Spleen (tissue), 11 donors: ENCODE measurements at regions not wholly inside any gene's neighbourhood (a gene's known extent, or its start where the extent isn't known, plus 50 kb on each side); places are given as distances from the start of the nearest gene placed in this dataset.

Experiments
- DNase-seq: peaks from one replicate; pipeline ENCODE4 v3.0.0-alpha.2; 2020
- H3K27ac ChIP-seq, 8 donors: fragments of 200-600 bp; sonication (generic) in 7 of 8; 1 replicate in 4 of 8; 2 replicates in 4 of 8; pipeline versions ENCODE4 v1.5.0 to v1.8.0; 2016 to 2021; ENCODE audit warnings: inconsistent platforms in 4 of 8, mild to moderate bottlenecking in 4 of 8, moderate library complexity in 1 of 8
- H3K27me3 ChIP-seq, 7 donors: fragments of 200-600 bp; sonication (generic) in 6 of 7; replicated peaks in 1 of 7; 1 replicate in 4 of 7; 2 replicates in 3 of 7; pipeline versions ENCODE4 v1.5.0 to v1.8.0; 2016 to 2021; ENCODE audit warnings: inconsistent platforms in 3 of 7, mild to moderate bottlenecking in 1 of 7
- H3K36me3 ChIP-seq, 6 donors: fragments of 200-600 bp; sonication (generic) in 5 of 6; 1 replicate in 4 of 6; 2 replicates in 2 of 6; pipeline versions ENCODE4 v1.5.0 to v1.8.0; 2016 to 2021; ENCODE audit warnings: inconsistent platforms in 2 of 6
- H3K4me1 ChIP-seq, 6 donors: fragments of 200-600 bp; sonication (generic) in 5 of 6; 1 replicate in 3 of 6; 2 replicates in 3 of 6; pipeline versions ENCODE4 v1.5.0 to v1.8.0; 2016 to 2021; ENCODE audit warnings: inconsistent platforms in 3 of 6
- H3K4me3 ChIP-seq, 8 donors: fragments of 200-600 bp; sonication (generic) in 7 of 8; 1 replicate in 4 of 8; 2 replicates in 4 of 8; pipeline versions ENCODE4 v1.5.0 to v1.8.0; 2016 to 2021; ENCODE audit warnings: inconsistent platforms in 4 of 8, mild to moderate bottlenecking in 4 of 8, moderate library complexity in 2 of 8
- H3K9me3 ChIP-seq, 8 donors: fragments of 200-600 bp; sonication (generic) in 7 of 8; 1 replicate in 4 of 8; 2 replicates in 4 of 8; pipeline versions ENCODE4 v1.5.0 to v1.8.0; 2016 to 2021; ENCODE audit warnings: inconsistent platforms in 4 of 8
- POLR2A ChIP-seq, 3 donors: fragments of 450-650 bp; IDR thresholded peaks; one replicate each; pipeline ENCODE4 v1.5.1; 2017; ENCODE audit warnings: antibody characterized with exemption in 3 of 3, mild to moderate bottlenecking in 1 of 3
- POLR2AphosphoS5 ChIP-seq, 3 donors: sonication (generic); formaldehyde crosslinking; IDR thresholded peaks; one replicate each; pipeline ENCODE4 v1.5.1; 2017; ENCODE audit warnings: antibody characterized with exemption in 3 of 3
- WGBS, 5 donors: extraction: QIAGEN DNeasy Blood & Tissue Kit in 3 of 5; methylation state at CpG; one replicate each; pipeline versions ENCODE4 v1.1.5 to v1.1.7; 2013 to 2018; 5-methylcytosine and 5-hydroxymethylcytosine counted together
- intact Hi-C: fragments of 100-400 bp; cut with DNase I; formaldehyde crosslinking; loops from one replicate; pipeline ENCODE4 v1.15.0; 2023; ENCODE audit warnings: low total_unique reads
- TF ChIP-seq, protein P1 (sequence below), 11 experiments: fragments of 200-600 bp in 7 of 11; fragments of 450-650 bp in 4 of 11; sonication (generic) in 4 of 11; IDR thresholded peaks in 8 of 11; conservative IDR thresholded peaks in 3 of 11; 1 replicate in 7 of 11; 2 replicates in 4 of 11; pipeline versions ENCODE4 v1.4.0 to v1.8.0; 2016 to 2021; ENCODE audit warnings: antibody characterized with exemption in 11 of 11, inconsistent platforms in 4 of 11, mild to moderate bottlenecking in 1 of 11
- donor health status: healthy with polysubstance abuse.
- donor health status: DM: no; HTN: no; CAD: no; lungs with moderate emphysema.
- donor health status: DM: no; HTN: no; CAD: no.
- donor health status: Bipolar disorder and iron deficiency.
- donor health status: healthy.
- donor health status: DM: no; HTN: no; CAD: no.
- donor health status: DM: yes; HTN: yes; CAD: no.

DNA sequence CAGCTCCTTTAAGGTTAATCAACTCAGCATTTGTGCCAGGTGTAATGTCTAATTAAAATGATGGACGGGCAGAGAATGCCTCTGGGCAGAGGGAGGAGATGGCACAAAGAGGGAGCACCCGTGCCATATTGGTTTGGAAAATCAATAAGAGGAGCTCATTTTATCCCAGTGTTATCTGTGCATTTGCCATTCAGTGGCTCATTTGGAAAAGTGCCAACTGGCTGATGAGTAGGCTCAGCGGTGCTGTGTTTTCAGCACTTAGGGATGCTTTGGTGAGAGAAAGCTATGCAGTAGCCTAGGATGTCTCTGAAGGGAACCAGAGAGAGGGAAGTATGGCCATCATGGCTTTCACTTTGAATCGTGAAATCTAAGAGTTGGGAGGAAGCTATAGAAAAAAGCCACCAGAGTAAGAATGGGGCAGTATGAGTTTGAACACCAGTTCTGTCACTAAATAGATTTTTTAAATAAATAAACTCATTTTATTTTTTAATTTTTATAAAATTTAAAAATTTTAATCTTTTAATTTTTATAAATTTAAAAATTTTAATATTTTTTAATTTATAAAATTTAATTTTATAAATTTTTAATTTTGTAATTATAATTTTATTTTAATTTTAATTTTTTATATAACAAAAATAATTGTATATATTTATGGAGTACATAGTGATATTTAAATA lies 472.8 kb downstream of the BRINP1 start:
- H3K27me3 ChIP-seq, result no peaks in the 10 kb centered on the region
- intact Hi-C loops, result no loop called here
- TF ChIP-seq POLR2AphosphoS5 (IDR thresholded peaks at IDR 0.05), result no peak
- TF ChIP-seq, protein P1, sequence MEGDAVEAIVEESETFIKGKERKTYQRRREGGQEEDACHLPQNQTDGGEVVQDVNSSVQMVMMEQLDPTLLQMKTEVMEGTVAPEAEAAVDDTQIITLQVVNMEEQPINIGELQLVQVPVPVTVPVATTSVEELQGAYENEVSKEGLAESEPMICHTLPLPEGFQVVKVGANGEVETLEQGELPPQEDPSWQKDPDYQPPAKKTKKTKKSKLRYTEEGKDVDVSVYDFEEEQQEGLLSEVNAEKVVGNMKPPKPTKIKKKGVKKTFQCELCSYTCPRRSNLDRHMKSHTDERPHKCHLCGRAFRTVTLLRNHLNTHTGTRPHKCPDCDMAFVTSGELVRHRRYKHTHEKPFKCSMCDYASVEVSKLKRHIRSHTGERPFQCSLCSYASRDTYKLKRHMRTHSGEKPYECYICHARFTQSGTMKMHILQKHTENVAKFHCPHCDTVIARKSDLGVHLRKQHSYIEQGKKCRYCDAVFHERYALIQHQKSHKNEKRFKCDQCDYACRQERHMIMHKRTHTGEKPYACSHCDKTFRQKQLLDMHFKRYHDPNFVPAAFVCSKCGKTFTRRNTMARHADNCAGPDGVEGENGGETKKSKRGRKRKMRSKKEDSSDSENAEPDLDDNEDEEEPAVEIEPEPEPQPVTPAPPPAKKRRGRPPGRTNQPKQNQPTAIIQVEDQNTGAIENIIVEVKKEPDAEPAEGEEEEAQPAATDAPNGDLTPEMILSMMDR (IDR thresholded peaks at IDR 0.05 in 8 of 11, conservative IDR thresholded peaks at IDR 0.05 in 3 of 11), result no peak
- TF ChIP-seq POLR2A (IDR thresholded peaks at IDR 0.05), result no peak
- H3K4me1 ChIP-seq, result no peaks in the 10 kb centered on the region
- H3K4me3 ChIP-seq, result no peak overlapping the region
- WGBS, 5 donors, result 79 to 90% (median 85%) methylated on average over 4 of the region's 4 CpGs
- no peak for DNase-seq
- H3K36me3 ChIP-seq, result no peaks in the 10 kb centered on the region
- H3K9me3 ChIP-seq, result no peaks in the 10 kb centered on the region
- no peak overlapping the region for H3K27ac ChIP-seq

DNA sequence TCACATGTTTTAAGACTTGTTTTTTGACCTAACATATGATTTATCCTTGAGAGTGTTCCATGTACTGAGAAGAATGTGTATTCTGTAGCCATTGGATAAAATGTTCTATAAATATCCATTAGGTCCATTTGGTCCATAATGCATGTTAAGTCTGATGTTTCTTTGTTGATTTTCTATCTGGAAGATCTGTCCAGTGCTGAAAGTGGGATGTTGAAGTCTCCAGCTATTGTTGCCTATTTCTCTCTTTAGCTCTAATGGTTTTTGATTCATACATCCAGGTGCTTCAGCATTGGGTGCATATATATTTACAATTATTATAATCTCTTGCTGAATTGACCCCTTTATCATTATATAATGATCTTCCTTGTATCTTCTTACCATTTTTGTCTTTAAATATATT lies 451.1 kb downstream of the BRINP1 start:
- no peaks in the 10 kb centered on the region for H3K27me3 ChIP-seq
- no peak for DNase-seq
- no peaks in the 10 kb centered on the region for H3K4me1 ChIP-seq
- peaks cover 0 to 30% (median 16%) of the 10 kb centered on the region in 8 donors for H3K9me3 ChIP-seq
- intact Hi-C loops, result no loop called here
- H3K4me3 ChIP-seq, result no peak overlapping the region
- no peak overlapping the region for H3K27ac ChIP-seq
- no peak for TF ChIP-seq POLR2AphosphoS5 (IDR thresholded peaks at IDR 0.05)
- TF ChIP-seq POLR2A (IDR thresholded peaks at IDR 0.05), result no peak
- TF ChIP-seq, protein P1 (IDR thresholded peaks at IDR 0.05 in 8 of 11, conservative IDR thresholded peaks at IDR 0.05 in 3 of 11), result no peak
- H3K36me3 ChIP-seq, result no peaks in the 10 kb centered on the region

DNA sequence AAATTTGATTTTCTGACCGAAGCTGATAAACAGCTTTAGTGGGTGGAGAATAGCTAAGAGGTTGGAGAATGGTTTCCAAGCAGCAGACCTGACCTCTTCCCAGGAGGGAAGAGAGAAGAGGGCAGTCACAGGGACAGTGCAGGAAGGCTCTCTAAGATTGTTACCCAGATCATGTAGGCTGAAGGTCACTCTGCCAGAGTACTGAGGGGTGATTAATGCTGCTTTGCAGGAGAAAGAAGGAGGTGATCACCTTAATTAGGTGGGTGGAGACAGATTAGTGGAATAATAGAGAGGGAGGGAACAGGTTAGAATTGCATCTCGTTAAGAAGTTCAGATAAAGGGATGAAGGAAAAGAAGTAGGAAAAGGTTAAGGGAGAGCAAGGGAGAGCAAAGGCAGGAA lies 440.5 kb downstream of the BRINP1 start:
- no peaks in the 10 kb centered on the region for H3K9me3 ChIP-seq
- DNase-seq, result no peak
- no peaks in the 10 kb centered on the region for H3K4me1 ChIP-seq
- intact Hi-C loops, result no loop called here
- no peaks in the 10 kb centered on the region for H3K36me3 ChIP-seq
- no peak for TF ChIP-seq POLR2A (IDR thresholded peaks at IDR 0.05)
- TF ChIP-seq, protein P1 (IDR thresholded peaks at IDR 0.05 in 8 of 11, conservative IDR thresholded peaks at IDR 0.05 in 3 of 11), result no peak
- TF ChIP-seq POLR2AphosphoS5 (IDR thresholded peaks at IDR 0.05), result no peak
- no peaks in the 10 kb centered on the region for H3K27me3 ChIP-seq
- 32 to 45% (median 42%) methylated on average over 2 of the region's 2 CpGs for WGBS, 5 donors
- H3K27ac ChIP-seq, result no peak overlapping the region
- no peak overlapping the region for H3K4me3 ChIP-seq

- H3K27me3 ChIP-seq, result no peaks in the 10 kb centered on the region
- 84 to 93% (median 92%) methylated on average over 2 of the region's 2 CpGs for WGBS, 5 donors
- H3K4me3 ChIP-seq, result no peak overlapping the region
- no peak for DNase-seq
- TF ChIP-seq POLR2A (IDR thresholded peaks at IDR 0.05) (no peak), POLR2AphosphoS5 (IDR thresholded peaks at IDR 0.05) (no peak)
- TF ChIP-seq, protein P1 (IDR thresholded peaks at IDR 0.05 in 8 of 11, conservative IDR thresholded peaks at IDR 0.05 in 3 of 11), result no peak
- no peak overlapping the region for H3K27ac ChIP-seq
- no peaks in the 10 kb centered on the region for H3K9me3 ChIP-seq
- H3K36me3 ChIP-seq, result no peaks in the 10 kb centered on the region
- intact Hi-C loops, result no loop called here
- no peaks in the 10 kb centered on the region for H3K4me1 ChIP-seq
These were observed 439.9 kb downstream of the BRINP1 start for GRCh38 chr9:118929287-118929686.
